Common myeloid progenitor, CD34-positive (primary cell): ENCODE measurements at regions not wholly inside any gene's neighbourhood (a gene's known extent, or its start where the extent isn't known, plus 50 kb on each side); places are given as distances from the start of the nearest gene placed in this dataset.
"Not testable (repeated sequence)": the region's sequence is repeated elsewhere in the genome, so short reads cannot be mapped to it uniquely, and the experiment has no call there.

Experiments used
- CTCF ChIA-PET: fragments of 350-600 bp; sonication (Branson Sonifier 250); formaldehyde crosslinking; loops from one replicate; lab custom pipeline; 2021; ENCODE audit warnings: antibody characterized with exemption; lab: Charles Lee
- POLR2A ChIA-PET: fragments of 350-600 bp; sonication (Branson Sonifier 250); formaldehyde crosslinking; loops from one replicate; lab custom pipeline; 2021; ENCODE audit warnings: antibody characterized with exemption; lab: Charles Lee
- DNase-seq, 3 donors: peaks; one replicate each; pipeline versions ENCODE4 v3.0.0 to v3.0.0-alpha.2; 2013
- H3K27ac ChIP-seq, 2 experiments: 1 replicate in 1 of 2; 2 replicates in 1 of 2; pipeline ENCODE4 v1.7.0; 2013; ENCODE audit warnings: inconsistent platforms in 2 of 2, low read length in 2 of 2, mild to moderate bottlenecking in 2 of 2, low read depth in 1 of 2, moderate library complexity in 1 of 2; ENCODE audit not compliant: severe bottlenecking in 2 of 2, insufficient read depth in 1 of 2, poor library complexity in 1 of 2
- H3K27me3 ChIP-seq, 5 experiments: replicated peaks in 2 of 5; 1 replicate in 3 of 5; 2 replicates in 2 of 5; pipeline versions ENCODE4 v1.6.1 to v1.7.0; 2013; ENCODE audit warnings: low read length in 4 of 5, mild to moderate bottlenecking in 2 of 5, moderate library complexity in 2 of 5, inconsistent platforms in 1 of 5; ENCODE audit not compliant: insufficient read depth in 5 of 5, control insufficient read depth in 4 of 5
- H3K36me3 ChIP-seq, 4 experiments: 1 replicate in 2 of 4; 2 replicates in 2 of 4; pipeline versions ENCODE4 v1.6.1 to v1.7.0; 2013; ENCODE audit warnings: low read length in 3 of 4, control low read depth in 1 of 4, mild to moderate bottlenecking in 1 of 4; ENCODE audit not compliant: control insufficient read depth in 4 of 4, insufficient read depth in 4 of 4
- H3K4me1 ChIP-seq, 4 experiments: 1 replicate in 3 of 4; 2 replicates in 1 of 4; pipeline versions ENCODE4 v1.6.1 to v1.7.1; 2013; ENCODE audit warnings: low read length in 3 of 4, mild to moderate bottlenecking in 3 of 4, control low read depth in 1 of 4, inconsistent platforms in 1 of 4, moderate library complexity in 1 of 4; ENCODE audit not compliant: control insufficient read depth in 4 of 4, insufficient read depth in 4 of 4; ENCODE audit errors: control extremely low read depth in 1 of 4
- H3K4me3 ChIP-seq, 7 experiments: 1 replicate in 4 of 7; 2 replicates in 3 of 7; pipeline versions ENCODE4 v1.5.1 to v1.7.0; 2013; ENCODE audit warnings: mild to moderate bottlenecking in 7 of 7, low read length in 6 of 7, moderate library complexity in 6 of 7, inconsistent platforms in 2 of 7, low read depth in 2 of 7, control low read depth in 1 of 7; ENCODE audit not compliant: insufficient read depth in 4 of 7, control insufficient read depth in 1 of 7; ENCODE audit errors: extremely low read depth in 1 of 7
- H3K9me3 ChIP-seq, 5 experiments: 1 replicate in 4 of 5; 2 replicates in 1 of 5; pipeline versions ENCODE4 v1.6.1 to v1.7.1; 2013; ENCODE audit warnings: low read length in 4 of 5, mild to moderate bottlenecking in 2 of 5, inconsistent platforms in 1 of 5, low read depth in 1 of 5, moderate library complexity in 1 of 5; ENCODE audit not compliant: control insufficient read depth in 4 of 5, insufficient read depth in 2 of 5; ENCODE audit errors: control extremely low read depth in 1 of 5
- WGBS: methylation state at CpG from one replicate; pipeline ENCODE4 v1.1.5; 2013; ENCODE audit not compliant: insufficient coverage; 5-methylcytosine and 5-hydroxymethylcytosine counted together

DNA sequence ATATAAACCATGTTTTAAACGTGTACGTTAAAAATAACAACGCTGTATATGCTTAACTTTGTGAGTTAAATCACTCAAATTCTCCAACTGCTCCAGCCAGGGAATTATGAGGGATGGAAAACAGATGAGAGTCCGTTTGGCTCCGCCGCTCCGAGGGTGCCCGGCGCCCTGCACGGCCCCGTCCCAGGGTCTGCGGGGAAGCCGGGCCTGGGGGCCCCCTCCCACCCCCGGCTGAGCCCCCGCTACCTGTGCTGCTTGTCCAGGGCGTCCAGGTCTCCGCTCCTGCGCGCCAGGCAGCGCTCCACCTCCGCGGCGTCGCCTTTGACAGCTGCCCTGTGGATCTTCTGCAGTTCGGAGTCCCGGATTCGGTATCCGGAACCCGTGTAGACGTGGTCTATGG, 415.5 kb downstream of the FOXD4L4 start:
- POLR2A ChIA-PET: not testable (repeated sequence)

DNA sequence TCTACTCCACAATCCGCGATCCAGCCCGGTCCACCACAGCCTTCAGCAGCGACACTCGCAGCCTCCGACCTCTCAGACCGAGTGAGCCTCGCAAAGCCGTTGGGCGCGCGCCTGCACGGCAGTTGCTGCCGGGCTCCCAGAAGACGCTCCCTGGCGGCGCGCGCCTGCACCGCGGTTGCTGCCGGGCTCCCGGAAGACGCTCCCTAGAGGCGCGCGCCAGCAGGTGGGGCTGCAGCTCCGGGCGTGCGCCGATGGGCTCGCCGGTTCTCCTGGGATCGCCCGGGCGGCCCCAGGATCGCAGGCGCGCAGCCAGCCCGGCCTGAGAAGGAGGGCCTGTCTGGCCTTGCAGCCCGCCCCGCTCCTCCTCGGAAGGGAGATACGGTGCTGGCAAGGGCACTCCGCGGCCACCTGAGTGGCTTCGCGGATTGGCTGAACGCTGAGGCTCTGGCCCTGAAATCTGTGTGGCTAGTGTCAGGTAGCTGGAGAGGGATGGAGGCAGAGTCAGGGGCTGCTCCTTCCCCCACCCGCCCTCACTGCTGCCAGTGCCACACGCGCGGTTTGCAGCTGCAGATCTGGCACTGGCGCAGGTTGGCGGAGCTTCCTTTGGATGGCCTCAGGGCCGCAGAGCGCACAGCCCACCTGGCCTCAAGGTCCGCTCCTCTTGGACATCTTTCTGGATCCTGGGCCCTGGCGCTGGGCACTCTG, 416.2 kb downstream of the FOXD4L4 start:
- peak overlapping the region in 4 of 7 experiments; percentile 10 to 64 (median 42) for H3K4me3 ChIP-seq
- H3K4me1 ChIP-seq, H3K36me3 ChIP-seq, POLR2A ChIA-PET, H3K27me3 ChIP-seq, H3K9me3 ChIP-seq, CTCF ChIA-PET, H3K27ac ChIP-seq: not testable (repeated sequence)
- DNase-seq: peak; percentile 25 to 78 (median 57)
- no CpG with 5 or more reads among the region's 59 CpGs for WGBS

More for the DNA sequence above, 415.5 kb downstream of the FOXD4L4 start:
- H3K27me3 ChIP-seq, H3K9me3 ChIP-seq, H3K27ac ChIP-seq, CTCF ChIA-PET, H3K36me3 ChIP-seq, DNase-seq, H3K4me1 ChIP-seq: not testable (repeated sequence)
- peak overlapping the region in 1 of 7 experiments; percentile 42 for H3K4me3 ChIP-seq
- no CpG with 5 or more reads among the region's 30 CpGs for WGBS

DNA sequence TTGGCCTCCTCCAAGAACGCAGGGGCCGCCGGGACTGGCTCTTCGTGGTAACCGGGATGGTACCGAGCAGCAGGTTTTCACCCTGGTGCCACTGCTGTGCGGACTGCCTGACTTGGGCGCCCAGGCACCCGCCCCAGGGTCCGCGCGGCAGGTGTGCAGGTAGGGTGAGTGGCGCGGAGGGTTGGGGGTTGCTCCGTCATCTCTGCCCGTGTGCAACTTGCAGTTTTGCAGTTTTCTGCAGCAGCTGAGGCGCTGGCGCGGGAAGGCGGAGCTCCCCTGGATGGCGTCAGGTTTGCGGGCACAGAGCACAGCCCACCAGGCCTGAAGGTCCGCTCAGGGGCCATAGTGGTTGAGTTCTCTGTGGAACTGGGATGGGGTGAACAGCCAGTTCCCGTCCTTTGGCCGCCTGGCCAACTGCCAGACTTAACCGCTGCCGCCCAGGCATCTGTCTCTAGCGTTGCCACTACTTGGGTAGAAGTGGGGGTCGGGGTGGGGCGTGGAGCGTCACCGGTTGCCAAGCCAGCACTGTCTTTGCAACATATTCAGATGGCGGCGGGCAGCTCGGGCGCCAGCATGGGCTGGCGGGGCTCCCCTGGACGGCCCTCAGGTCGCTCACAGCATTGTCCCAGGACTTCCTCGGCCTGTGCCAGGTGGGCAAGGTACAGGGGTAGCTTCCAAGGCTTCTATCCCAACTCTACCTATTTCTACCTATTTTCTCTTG, 417.2 kb downstream of the FOXD4L4 start:
- H3K4me1 ChIP-seq, POLR2A ChIA-PET, H3K9me3 ChIP-seq, H3K36me3 ChIP-seq, H3K27me3 ChIP-seq, CTCF ChIA-PET, H3K27ac ChIP-seq: not testable (repeated sequence)
- peak overlapping the region in 1 of 7 experiments; percentile 50 for H3K4me3 ChIP-seq
- peak in 2 of 3 donors; percentile 4 to 36 for DNase-seq
- no CpG with 5 or more reads among the region's 40 CpGs for WGBS

DNA sequence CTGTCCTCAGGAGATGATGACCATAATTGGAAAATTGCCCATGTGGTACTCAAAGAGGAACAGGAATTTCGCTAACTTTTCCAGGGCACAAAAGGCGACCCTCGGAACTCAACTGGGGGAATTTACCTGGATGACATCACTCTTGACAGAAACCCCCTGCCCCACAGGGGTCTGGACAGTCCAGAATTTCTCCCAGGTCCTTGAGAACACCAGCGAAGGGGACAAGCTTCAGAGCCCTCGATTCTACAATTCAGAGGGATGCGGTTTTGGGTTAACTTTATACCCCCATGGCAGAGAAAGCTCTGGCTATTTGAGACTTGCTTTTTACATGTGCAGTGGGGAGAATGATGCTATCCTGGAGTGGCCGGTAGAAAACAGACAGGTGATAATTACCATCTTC, 445.4 kb downstream of the FOXD4L4 start:
- CTCF ChIA-PET, POLR2A ChIA-PET, H3K9me3 ChIP-seq, DNase-seq, H3K27me3 ChIP-seq, H3K4me3 ChIP-seq, H3K27ac ChIP-seq, H3K36me3 ChIP-seq, H3K4me1 ChIP-seq: not testable (repeated sequence)
- WGBS: no CpG with 5 or more reads among the region's 7 CpGs

DNA sequence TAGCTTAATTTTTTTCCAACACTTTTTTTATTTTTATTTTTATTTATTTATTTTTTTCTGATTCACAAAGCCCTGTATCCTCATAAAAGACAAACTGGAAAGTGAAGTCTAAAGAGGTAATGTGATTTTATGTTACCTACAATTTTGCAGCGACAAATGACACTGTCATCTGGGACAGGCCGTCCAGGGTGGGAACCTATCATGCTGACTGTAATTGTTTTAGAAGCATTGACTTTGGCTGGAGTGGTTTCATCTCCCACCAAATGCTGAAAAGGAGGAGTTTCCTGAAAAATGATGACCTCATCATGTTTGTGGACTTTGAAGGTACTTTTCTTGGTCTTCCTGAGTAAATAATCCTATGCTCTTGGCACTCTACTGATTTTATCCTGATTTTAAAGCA, 446.7 kb downstream of the FOXD4L4 start:
- H3K9me3 ChIP-seq, POLR2A ChIA-PET, H3K27me3 ChIP-seq, H3K36me3 ChIP-seq, H3K4me3 ChIP-seq, H3K4me1 ChIP-seq, CTCF ChIA-PET, H3K27ac ChIP-seq, DNase-seq: not testable (repeated sequence)
- WGBS: no CpG with 5 or more reads among the region's 2 CpGs

DNA sequence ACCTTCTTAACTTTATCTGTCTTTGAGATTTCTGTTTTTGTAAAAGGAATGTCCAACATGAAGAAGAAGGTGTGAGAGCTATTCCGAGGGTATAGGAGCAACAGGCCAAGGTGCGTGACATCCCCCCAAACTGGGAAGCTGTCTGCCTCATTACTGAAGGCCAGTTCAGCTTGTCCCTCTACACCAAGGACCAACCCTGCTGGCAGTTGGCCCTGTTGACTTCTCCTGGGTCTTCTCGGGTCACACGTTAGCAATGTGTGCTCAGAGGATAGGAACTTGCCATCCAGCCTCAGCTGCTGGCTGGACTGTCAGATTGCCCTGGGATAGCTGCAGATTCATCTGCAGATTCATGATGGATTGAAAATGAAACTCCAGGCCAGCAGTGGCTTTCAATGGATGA, 460.3 kb downstream of the FOXD4L4 start:
- CTCF ChIA-PET, DNase-seq, H3K27me3 ChIP-seq, POLR2A ChIA-PET, H3K4me3 ChIP-seq, H3K36me3 ChIP-seq, H3K4me1 ChIP-seq, H3K27ac ChIP-seq, H3K9me3 ChIP-seq: not testable (repeated sequence)
- WGBS: no CpG with 5 or more reads among the region's 4 CpGs

DNA sequence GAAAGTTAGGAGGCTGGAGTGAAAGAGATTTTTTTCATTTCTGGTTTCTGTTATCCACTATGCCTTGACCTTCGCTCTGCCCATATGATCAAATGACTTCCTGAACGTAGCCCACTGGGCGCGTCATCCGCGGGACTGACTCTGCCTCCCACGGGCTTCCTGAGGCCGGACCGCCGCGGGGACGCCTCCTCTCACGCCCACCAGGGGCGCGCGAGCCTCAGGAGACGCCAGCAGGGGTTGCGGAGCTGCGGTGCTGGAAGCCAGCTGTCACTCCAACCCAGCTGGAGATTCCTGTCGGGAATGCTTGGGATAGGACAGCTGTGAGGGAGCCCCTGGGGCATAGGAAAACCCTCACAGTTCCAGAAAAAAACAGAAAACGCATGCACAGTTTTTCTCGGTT, 461.5 kb downstream of the FOXD4L4 start:
- H3K36me3 ChIP-seq, H3K4me3 ChIP-seq, H3K4me1 ChIP-seq, H3K27me3 ChIP-seq, CTCF ChIA-PET, H3K27ac ChIP-seq, DNase-seq, POLR2A ChIA-PET, H3K9me3 ChIP-seq: not testable (repeated sequence)
- no CpG with 5 or more reads among the region's 22 CpGs for WGBS
